IMR-90 (cell line): ENCODE measurements at regions not wholly inside any gene's neighbourhood (a gene's known extent, or its start where the extent isn't known, plus 50 kb on each side); places are given as distances from the start of the nearest gene placed in this dataset.

ENCODE experiments used
- ATAC-seq: fragments of 200-7000 bp; cut with Tn5 transposase; 2 replicates; pipeline ENCODE4 v1.9.1; 2020; ENCODE audit warnings: low read depth, mild to moderate bottlenecking, moderate library complexity
- BruUV-seq: library from RNA; stranded (reverse); fragments of 400-500 nt; replicated peaks from 2 replicates; lab custom pipeline; 2021; lab: Mats Ljungman, UMichigan
- CTCF ChIA-PET: fragments of 300-600 bp; formaldehyde crosslinking; extraction: SDS; loops from one replicate; lab custom pipeline; 2021; ENCODE audit warnings: antibody characterized with exemption; lab: Yijun Ruan, JAX
- POLR2A ChIA-PET: fragments of 300-600 bp; sonication (Branson Sonifier 250); formaldehyde crosslinking; loops from one replicate; lab custom pipeline; 2022; ENCODE audit warnings: antibody characterized with exemption; ENCODE audit not compliant: unreplicated experiment; lab: Charles Lee
- DNase-seq: peaks from one replicate; pipeline ENCODE4 v3.0.0; 2013
- H2AFZ ChIP-seq: replicated peaks from 2 replicates; pipeline ENCODE3; 2013; ENCODE audit warnings: low read length, mild to moderate bottlenecking; ENCODE audit not compliant: poor library complexity
- H2AK5ac ChIP-seq: 2 replicates; pipeline ENCODE4 v1.6.1; 2013; ENCODE audit warnings: low read depth, low read length, inconsistent platforms
- H2AK9ac ChIP-seq: replicated peaks from 2 replicates; pipeline ENCODE3; 2013; ENCODE audit warnings: mild to moderate bottlenecking, low read depth, low read length, moderate library complexity; ENCODE audit not compliant: poor library complexity
- H2BK120ac ChIP-seq: 2 replicates; pipeline ENCODE4 v1.6.1; 2013; ENCODE audit warnings: low read depth, low read length, inconsistent platforms
- H2BK15ac ChIP-seq: 3 replicates; pipeline ENCODE4 v1.6.1; 2013; ENCODE audit warnings: low read depth, low read length, inconsistent platforms
- H2BK20ac ChIP-seq: 2 replicates; pipeline ENCODE4 v1.6.1; 2013; ENCODE audit warnings: low read depth, mild to moderate bottlenecking, inconsistent platforms, low read length, moderate library complexity
- H2BK5ac ChIP-seq: 2 replicates; pipeline ENCODE4 v1.6.1; 2013; ENCODE audit warnings: mild to moderate bottlenecking, low read depth, low read length, inconsistent platforms; ENCODE audit not compliant: poor library complexity, severe bottlenecking
- H3K14ac ChIP-seq: replicated peaks from 2 replicates; pipeline ENCODE4 v1.6.1; 2013; ENCODE audit warnings: low read depth, low read length, inconsistent platforms
- H3K18ac ChIP-seq: 2 replicates; pipeline ENCODE4 v1.6.1; 2013; ENCODE audit warnings: low read depth, low read length, control low read depth
- H3K23ac ChIP-seq: 2 replicates; pipeline ENCODE4 v1.6.1; 2013; ENCODE audit warnings: low read depth, low read length, inconsistent platforms
- H3K27ac ChIP-seq: 2 replicates; pipeline ENCODE4 v1.5.1; 2013; ENCODE audit warnings: mild to moderate bottlenecking, control low read depth, low read length; ENCODE audit not compliant: insufficient read depth
- H3K27me3 ChIP-seq: 2 replicates; pipeline ENCODE4 v1.6.1; 2013; ENCODE audit warnings: low read length; ENCODE audit not compliant: control insufficient read depth, insufficient read depth
- H3K36me3 ChIP-seq: 2 replicates; pipeline ENCODE4 v1.6.1; 2013; ENCODE audit warnings: low read length, mixed read lengths; ENCODE audit not compliant: control insufficient read depth, insufficient read depth
- H3K4ac ChIP-seq: 2 replicates; pipeline ENCODE4 v1.6.1; 2013; ENCODE audit warnings: low read depth, low read length, inconsistent platforms
- H3K4me1 ChIP-seq: 2 replicates; pipeline ENCODE4 v1.6.1; 2013; ENCODE audit warnings: low read length, mixed read lengths; ENCODE audit not compliant: control insufficient read depth, insufficient read depth
- H3K4me2 ChIP-seq: 2 replicates; pipeline ENCODE4 v1.6.1; 2013; ENCODE audit warnings: low read depth, mild to moderate bottlenecking, control low read depth, low read length, moderate library complexity
- H3K4me3 ChIP-seq: 2 replicates; pipeline ENCODE4 v1.5.1; 2013; ENCODE audit warnings: low read depth, mild to moderate bottlenecking, control low read depth, low read length, moderate library complexity; ENCODE audit not compliant: insufficient read depth
- H3K56ac ChIP-seq: 2 replicates; pipeline ENCODE4 v1.6.1; 2013; ENCODE audit warnings: low read length, inconsistent platforms; ENCODE audit not compliant: insufficient read depth; ENCODE audit errors: extremely low read depth
- H3K79me1 ChIP-seq, 2 experiments: 2 replicates each; pipeline ENCODE4 v1.6.1; 2013; ENCODE audit warnings: low read length in 2 of 2, inconsistent platforms in 1 of 2, low read depth in 1 of 2
- H3K9ac ChIP-seq: 2 replicates; pipeline ENCODE4 v1.6.1; 2013; ENCODE audit warnings: low read depth, low read length, control low read depth
- H3K9me1 ChIP-seq: 2 replicates; pipeline ENCODE4 v1.6.1; 2013; ENCODE audit warnings: low read length, inconsistent platforms; ENCODE audit not compliant: insufficient read depth
- H3K9me3 ChIP-seq: 2 replicates; pipeline ENCODE4 v1.6.1; 2013; ENCODE audit warnings: low read length; ENCODE audit not compliant: control insufficient read depth, insufficient read depth
- H4K20me1 ChIP-seq: 2 replicates; pipeline ENCODE4 v1.6.1; 2013; ENCODE audit warnings: low read length, inconsistent platforms; ENCODE audit not compliant: insufficient read depth
- H4K5ac ChIP-seq: 2 replicates; pipeline ENCODE4 v1.6.1; 2013; ENCODE audit warnings: mild to moderate bottlenecking, low read depth, low read length, control low read depth
- H4K8ac ChIP-seq, 2 experiments: 2 replicates each; pipeline ENCODE4 v1.6.1; 2013; ENCODE audit warnings: low read depth in 2 of 2, low read length in 2 of 2, control low read depth in 1 of 2, inconsistent platforms in 1 of 2
- H4K91ac ChIP-seq: 2 replicates; pipeline ENCODE4 v1.6.1; 2013; ENCODE audit warnings: low read depth, low read length, inconsistent platforms; ENCODE audit not compliant: insufficient read depth
- CEBPB ChIP-seq: IDR thresholded peaks from 2 replicates; pipeline ENCODE4 v1.6.1; 2012; ENCODE audit warnings: low read depth, low read length, improper control_type of control experiment
- CHD1 ChIP-seq: IDR thresholded peaks from 2 replicates; pipeline ENCODE4 v1.6.1; 2012; ENCODE audit warnings: low read depth, low read length, improper control_type of control experiment
- CTCF ChIP-seq: conservative IDR thresholded peaks from 2 replicates; pipeline ENCODE4 v1.5.1; 2012; ENCODE audit warnings: mild to moderate bottlenecking, low read depth, low read length, improper control_type of control experiment
- ELK1 ChIP-seq: fragments of 150-350 bp; IDR thresholded peaks from 2 replicates; pipeline ENCODE4 v1.6.1; 2016; ENCODE audit warnings: low read depth, mild to moderate bottlenecking, low read length, moderate library complexity, borderline replicate concordance
- MAZ ChIP-seq: IDR thresholded peaks from 2 replicates; pipeline ENCODE4 v1.6.1; 2012; ENCODE audit warnings: low read depth, mild to moderate bottlenecking, low read length, improper control_type of control experiment, moderate library complexity, borderline replicate concordance
- MXI1 ChIP-seq: IDR thresholded peaks from 2 replicates; pipeline ENCODE4 v1.6.1; 2012; ENCODE audit warnings: low read depth, mild to moderate bottlenecking, low read length, moderate library complexity, borderline replicate concordance
- NFE2L2 ChIP-seq: fragments of 150-350 bp; IDR thresholded peaks from 2 replicates; pipeline ENCODE4 v1.6.1; 2016; ENCODE audit warnings: low read depth, mild to moderate bottlenecking, low read length
- POLR2A ChIP-seq: IDR thresholded peaks from 2 replicates; pipeline ENCODE4 v1.6.1; 2012; ENCODE audit warnings: mild to moderate bottlenecking, low read depth, low read length
- RCOR1 ChIP-seq: IDR thresholded peaks from 2 replicates; pipeline ENCODE4 v1.6.1; 2012; ENCODE audit warnings: mild to moderate bottlenecking, low read length, improper control_type of control experiment; ENCODE audit not compliant: insufficient replicate concordance
- RFX5 ChIP-seq: IDR thresholded peaks from 2 replicates; pipeline ENCODE4 v1.8.0; 2012; ENCODE audit warnings: low read depth, mild to moderate bottlenecking, low read length, moderate library complexity
- SMC3 ChIP-seq: fragments of 150-350 bp; IDR thresholded peaks from 2 replicates; pipeline ENCODE4 v1.6.1; 2016; ENCODE audit warnings: low read depth, mild to moderate bottlenecking, antibody characterized with exemption, low read length, moderate library complexity
- WGBS, 2 experiments: methylation state at CpG; one replicate each; pipeline versions ENCODE4 v1.1.5 to v1.1.7; 2013; ENCODE audit warnings: missing lambda C conversion rate in 2 of 2; ENCODE audit not compliant: insufficient read length in 1 of 2; ENCODE audit errors: extremely low coverage in 2 of 2; 5-methylcytosine and 5-hydroxymethylcytosine counted together
- dilution Hi-C: fragments of 300-500 bp; cut with HindIII; formaldehyde crosslinking; loops from one replicate; pipeline ENCODE4 v1.14.3; 2018; ENCODE audit warnings: low sequenced_read_pairs; ENCODE audit not compliant: unreplicated experiment
- in situ Hi-C: fragments of 300-500 bp; cut with MboI; formaldehyde crosslinking; loops from 3 replicates; pipeline ENCODE4 v1.14.3; 2019; ENCODE audit warnings: low sequenced_read_pairs, inconsistent platforms, mixed read lengths
- intact Hi-C: fragments of 100-400 bp; cut with micrococcal nuclease; formaldehyde crosslinking; loops from 2 replicates; pipeline ENCODE4 v1.10.0; 2022

GRCh38 chr10:30529373-30529998, 95.5 kb downstream of the MAP3K8 start (continued):
- TF ChIP-seq MAZ (no peak), RFX5 (no peak), CEBPB (no peak), RCOR1 (no peak), NFE2L2 (no peak), CHD1 (no peak)

GRCh38 chr10:30528429-30528786, 94.4 kb downstream of the MAP3K8 start:
- H3K56ac ChIP-seq = no peak overlapping the region
- no peak overlapping the region for H3K14ac ChIP-seq
- no peak overlapping the region for H2AK5ac ChIP-seq
- no TSS peak for BruUV-seq
- DNase-seq (no peak), ATAC-seq (no peak)
- H4K8ac ChIP-seq = no peak overlapping the region
- no peak overlapping the region for H2AFZ ChIP-seq
- no peak overlapping the region for H2BK15ac ChIP-seq
- no peaks in the 10 kb centered on the region for H3K9me3 ChIP-seq
- no peaks in the 10 kb centered on the region for H3K79me1 ChIP-seq
- no peak overlapping the region for H3K9ac ChIP-seq
- H3K36me3 ChIP-seq = no peaks in the 10 kb centered on the region
- no peaks in the 10 kb centered on the region for H4K20me1 ChIP-seq
- intact Hi-C loops = no loop called here
- ChIA-PET POLR2A (no interaction called here), CTCF (interaction anchor here (1.7 kb wide), 1 partner anchor 114 kb away, joined by 5 read pairs; no protein-coding TSS in a partner anchor)
- no peaks in the 10 kb centered on the region for H3K9me1 ChIP-seq
- H3K4ac ChIP-seq = no peak overlapping the region
- no peak overlapping the region for H3K27ac ChIP-seq
- no peak overlapping the region for H2BK5ac ChIP-seq
- H3K27me3 ChIP-seq = peaks cover 5% of the 10 kb centered on the region; the same call in 1 of the 2 replicates
- H2BK120ac ChIP-seq = no peak overlapping the region
- H3K18ac ChIP-seq = no peak overlapping the region
- no peak overlapping the region for H4K5ac ChIP-seq
- H2BK20ac ChIP-seq = no peak overlapping the region
- no peak for TF ChIP-seq SMC3
- TF ChIP-seq POLR2A = no peak
- TF ChIP-seq ELK1 = no peak
- no peak for TF ChIP-seq MXI1
- TF ChIP-seq CTCF = no peak
- TF ChIP-seq CEBPB = no peak
- no peaks in the 10 kb centered on the region for H3K4me1 ChIP-seq
- no peak overlapping the region for H3K4me3 ChIP-seq
- H2AK9ac ChIP-seq = no peak overlapping the region
- no peak overlapping the region for H3K4me2 ChIP-seq
- dilution Hi-C loops = no loop called here
- no peak overlapping the region for H3K23ac ChIP-seq
- in situ Hi-C loops = no loop called here
- no CpG with 5 or more reads among the region's 6 CpGs for WGBS, 2 experiments
- no peak overlapping the region for H4K91ac ChIP-seq
